K562 (cell line): ENCODE measurements at regions not wholly inside any gene's neighbourhood (a gene's known extent, or its start where the extent isn't known, plus 50 kb on each side); places are given as distances from the start of the nearest gene placed in this dataset.

Experiments
- ATAC-seq: fragments of 200-7000 bp; cut with Tn5 transposase; 3 replicates; pipeline ENCODE4 v1.9.1; 2020; ENCODE audit warnings: moderate library complexity
- BruUV-seq: library from RNA; stranded (reverse); fragments of 400-500 nt; replicated peaks from 2 replicates; lab custom pipeline; 2021; lab: Mats Ljungman, UMichigan
- CTCF ChIA-PET: fragments of 300-600 bp; formaldehyde crosslinking; extraction: SDS; loops from one replicate; lab custom pipeline; 2021; ENCODE audit warnings: low intra/inter-chr PET ratio; lab: Yijun Ruan, JAX
- POLR2A ChIA-PET: fragments of 300-600, 350-650 bp; sonication (Branson Sonifier 250); formaldehyde crosslinking; extraction: SDS; loops from one replicate; lab custom pipeline; 2021; ENCODE audit warnings: antibody characterized with exemption, inconsistent platforms; lab: Yijun Ruan, JAX
- DNase-seq, 4 experiments: peaks; one replicate each; pipeline versions ENCODE4 v3.0.0 to v3.0.0-alpha.2; 2011 to 2018; ENCODE audit warnings: low spot score in 3 of 4, mixed read lengths in 3 of 4; ENCODE audit errors: extremely low read depth in 1 of 4
- FAIRE-seq: peaks from 2 replicates; lab custom pipeline; 2011; peaks lifted over from hg19 to GRCh38; lab: Jason Lieb, UNC
- H2AFZ ChIP-seq: 2 replicates; pipeline ENCODE4 v1.6.0; 2011; ENCODE audit warnings: low read depth, low read length, control low read depth, inconsistent platforms
- H3K27ac ChIP-seq: fragments of 200-600 bp; 3 replicates; pipeline ENCODE4 v1.8.0; 2011; ENCODE audit warnings: low read depth, mild to moderate bottlenecking, control low read depth, inconsistent platforms, low read length, moderate library complexity, mixed read lengths; ENCODE audit errors: extremely low read depth
- H3K27me3 ChIP-seq, 2 experiments: fragments of 300-600 bp in 1 of 2; 2 replicates in 1 of 2; 3 replicates in 1 of 2; pipeline versions ENCODE4 v1.6.0 to v1.8.0; 2011; ENCODE audit warnings: inconsistent platforms in 2 of 2, low read length in 2 of 2, mild to moderate bottlenecking in 1 of 2, mixed read lengths in 1 of 2, moderate library complexity in 1 of 2; ENCODE audit not compliant: control insufficient read depth in 2 of 2, insufficient read depth in 2 of 2
- H3K36me3 ChIP-seq: fragments of 300-600 bp; 3 replicates; pipeline ENCODE4 v1.8.0; 2011; ENCODE audit warnings: mild to moderate bottlenecking, low read length, inconsistent platforms; ENCODE audit not compliant: control insufficient read depth, insufficient read depth
- H3K4me1 ChIP-seq, 2 experiments: fragments of 200-600 bp in 1 of 2; replicated peaks in 1 of 2; 2 replicates in 1 of 2; 3 replicates in 1 of 2; pipeline versions ENCODE4 v1.5.1 to v1.8.0; 2011; ENCODE audit warnings: inconsistent platforms in 2 of 2, low read length in 2 of 2, mild to moderate bottlenecking in 1 of 2, mixed read lengths in 1 of 2, moderate library complexity in 1 of 2; ENCODE audit not compliant: control insufficient read depth in 2 of 2, insufficient read depth in 2 of 2
- H3K4me2 ChIP-seq: 2 replicates; pipeline ENCODE4 v1.6.1; 2011; ENCODE audit warnings: low read length, control low read depth, inconsistent platforms, mixed read lengths; ENCODE audit not compliant: insufficient read depth
- H3K4me3 ChIP-seq: fragments of 200-600 bp; sonication (generic), shearing (Covaris generic); 2 replicates; pipeline ENCODE4 v1.5.1; 2016; ENCODE audit warnings: control low read depth, inconsistent platforms
- H3K79me2 ChIP-seq: fragments of 200-600 bp; 3 replicates; pipeline ENCODE4 v1.8.0; 2011; ENCODE audit warnings: low read length, inconsistent platforms; ENCODE audit not compliant: control insufficient read depth, insufficient read depth
- H3K9ac ChIP-seq, 2 experiments: 2 replicates each; pipeline versions ENCODE4 v1.6.0 to v1.6.1; 2011; ENCODE audit warnings: low read depth in 2 of 2, low read length in 2 of 2, control low read depth in 1 of 2, inconsistent platforms in 1 of 2, mild to moderate bottlenecking in 1 of 2, mixed read lengths in 1 of 2; ENCODE audit not compliant: insufficient read depth in 1 of 2
- H3K9me1 ChIP-seq: one replicate; pipeline ENCODE4 v1.6.0; 2011; ENCODE audit warnings: inconsistent platforms, mild to moderate bottlenecking, low read length, moderate library complexity; ENCODE audit not compliant: control insufficient read depth, insufficient read depth
- H3K9me3 ChIP-seq: replicated peaks from 2 replicates; pipeline ENCODE4 v1.5.1; 2011; ENCODE audit warnings: low read depth, low read length, inconsistent platforms; ENCODE audit not compliant: control insufficient read depth, insufficient read depth
- H4K20me1 ChIP-seq: replicated peaks from 2 replicates; pipeline ENCODE4 v1.6.1; 2011; ENCODE audit warnings: low read length, inconsistent platforms, mixed read lengths; ENCODE audit not compliant: control insufficient read depth, insufficient read depth
- E2F3 ChIP-seq: fragments of 250-450 bp; sonication (Bioruptor Pico); IDR thresholded peaks from 2 replicates; pipeline ENCODE4 v1.4.0; 2020; ENCODE audit warnings: mild to moderate bottlenecking
- EZH2 ChIP-seq: IDR thresholded peaks from 2 replicates; pipeline ENCODE4 v1.6.1; 2012; ENCODE audit warnings: low read depth, mild to moderate bottlenecking, inconsistent platforms, low read length, borderline replicate concordance
- FIP1L1 ChIP-seq: fragments of 200-400 bp; formaldehyde crosslinking; IDR thresholded peaks from 2 replicates; pipeline ENCODE4 v1.6.1; 2018; ENCODE audit warnings: mild to moderate bottlenecking, low read depth, low read length; ENCODE audit not compliant: poor library complexity, severe bottlenecking
- KLF6 ChIP-seq: fragments of 250-450 bp; sonication (Bioruptor Pico); IDR thresholded peaks from 2 replicates; pipeline ENCODE4 v1.4.0; 2020; ENCODE audit warnings: mild to moderate bottlenecking, moderate library complexity, borderline replicate concordance
- NEUROD1 ChIP-seq: fragments of 150-350 bp; IDR thresholded peaks from 2 replicates; pipeline ENCODE4 v1.6.1; 2014; ENCODE audit warnings: borderline replicate concordance, low read length, low read depth; ENCODE audit not compliant: partially characterized antibody
- RAD21 ChIP-seq, 2 experiments: fragments of 250-450 bp in 1 of 2; fragments of 450-650 bp in 1 of 2; sonication (Bioruptor Pico) in 1 of 2; formaldehyde crosslinking in 1 of 2; IDR thresholded peaks in 1 of 2; conservative IDR thresholded peaks in 1 of 2; 2 replicates each; pipeline versions ENCODE4 v1.4.0 to v1.8.0; 2020 to 2022; ENCODE audit warnings: mild to moderate bottlenecking in 2 of 2, moderate library complexity in 1 of 2
- RB1 ChIP-seq: fragments of 450-650 bp; IDR thresholded peaks from 2 replicates; pipeline ENCODE4 v1.6.1; 2017; ENCODE audit warnings: low read depth, mild to moderate bottlenecking
- SMC3 ChIP-seq: conservative IDR thresholded peaks from 2 replicates; pipeline ENCODE4 v1.6.1; 2011; ENCODE audit warnings: low read depth, low read length, improper control_type of control experiment; ENCODE audit not compliant: insufficient read depth
- XRCC5 ChIP-seq: fragments of 200-400 bp; formaldehyde crosslinking; IDR thresholded peaks from 2 replicates; pipeline ENCODE4 v1.6.1; 2017; ENCODE audit warnings: low read depth, mild to moderate bottlenecking, low read length
- ZNF384 ChIP-seq: IDR thresholded peaks from 2 replicates; pipeline ENCODE4 v1.6.1; 2012; ENCODE audit warnings: low read depth, low read length, improper control_type of control experiment
- WGBS: fragments of 100-300 bp; shearing (Covaris generic); methylation state at CpG from one replicate; pipeline ENCODE4 v1.1.6; 2016; ENCODE audit warnings: low coverage, mixed read lengths; ENCODE audit not compliant: insufficient coverage; ENCODE audit errors: missing lambda C conversion rate; 5-methylcytosine and 5-hydroxymethylcytosine counted together
- in situ Hi-C: fragments of 300-500 bp; cut with MboI; formaldehyde crosslinking; loops from 4 replicates; pipeline ENCODE4 v1.15.0; 2018; ENCODE audit warnings: inconsistent platforms, mixed read lengths
- intact Hi-C: fragments of 100-400 bp; cut with micrococcal nuclease; formaldehyde crosslinking; loops from 2 replicates; pipeline ENCODE4 v1.14.2; 2022
- TF ChIP-seq, protein P1 (sequence below): fragments of 250-450 bp; sonication (Bioruptor Pico); IDR thresholded peaks from 2 replicates; pipeline ENCODE4 v1.8.0; 2021; ENCODE audit warnings: borderline replicate concordance, mild to moderate bottlenecking, moderate library complexity; ENCODE audit not compliant: poor library complexity, severe bottlenecking
- TF ChIP-seq, protein P2 (sequence below): sonication (generic); formaldehyde crosslinking; IDR thresholded peaks from 2 replicates; pipeline ENCODE4 v1.8.0; 2022; ENCODE audit warnings: mild to moderate bottlenecking, missing genetic modification reagents
- TF ChIP-seq, protein P3 (sequence below): fragments of 250-450 bp; sonication (Bioruptor Pico); IDR thresholded peaks from 2 replicates; pipeline ENCODE4 v1.4.0; 2020; ENCODE audit warnings: mild to moderate bottlenecking, moderate library complexity, borderline replicate concordance

DNA sequence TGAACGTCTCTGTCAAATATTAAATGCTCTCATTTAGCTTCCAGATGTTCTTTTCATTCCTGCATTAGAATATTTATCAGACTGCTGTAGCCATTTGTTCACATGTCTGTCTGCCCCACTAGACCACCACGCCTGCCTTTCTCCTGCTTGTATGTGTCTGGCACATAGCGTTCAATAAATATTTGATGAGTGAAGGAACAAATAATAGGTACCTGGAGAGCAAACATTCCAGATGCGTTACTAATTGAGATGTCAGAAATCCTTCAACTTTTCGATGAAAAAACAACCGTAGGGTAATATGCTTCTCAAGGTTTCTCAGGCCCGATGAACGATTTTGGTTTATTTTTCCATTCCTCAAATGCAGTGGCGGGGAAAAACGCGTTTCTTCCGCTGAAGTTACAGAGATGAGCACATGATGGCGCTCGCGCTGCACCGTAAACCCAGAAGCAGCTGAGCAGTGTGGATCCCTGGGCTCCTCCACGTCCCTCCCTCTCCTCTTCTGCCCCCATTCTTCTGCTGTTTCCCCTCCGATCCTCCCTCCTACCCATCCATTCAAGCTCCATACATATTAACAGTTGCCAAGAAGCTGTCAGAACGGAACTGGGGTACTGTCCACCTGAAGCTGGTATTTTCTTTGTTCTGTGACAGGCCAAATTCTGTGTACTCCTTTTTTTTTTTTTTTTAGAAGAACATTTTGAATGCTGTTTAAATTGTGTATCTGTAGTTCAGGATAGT lies 245.4 kb downstream of the MPDZ start:
- ChIA-PET POLR2A (interaction anchor here (0.6 kb wide), 1 partner anchor 161 kb away, joined by 4 read pairs; no protein-coding TSS in a partner anchor), CTCF (interaction anchor here (1.6 kb wide), 1 partner anchor 54 kb away, joined by 10 read pairs; no protein-coding TSS in a partner anchor)
- H3K36me3 ChIP-seq, result no peaks in the 10 kb centered on the region
- FAIRE-seq (peak; percentile 86), DNase-seq (peak; percentile 43 to 66 (median 54)), ATAC-seq (peak; percentile 91)
- H2AFZ ChIP-seq, result peak overlapping the region; percentile 68; the same call in 1 of the 2 replicates
- H3K9me3 ChIP-seq, result no peaks in the 10 kb centered on the region
- no peak overlapping the region for H3K4me3 ChIP-seq
- no peaks in the 10 kb centered on the region for H3K79me2 ChIP-seq
- H3K4me1 ChIP-seq, result no peaks in the 10 kb centered on the region
- BruUV-seq, result no TSS peak
- H3K9ac ChIP-seq, result no peak overlapping the region
- H3K4me2 ChIP-seq, result peak overlapping the region; percentile 32
- 11% methylated on average over 18 of the region's 19 CpGs for WGBS
- no peak overlapping the region for H3K27ac ChIP-seq
- H3K9me1 ChIP-seq, result no peaks in the 10 kb centered on the region
- H3K27me3 ChIP-seq, result no peaks in the 10 kb centered on the region
- intact Hi-C loops (loop anchor here (2.0 to 10.0 kb wide), 3 partner anchors 55 to 1731 kb away; no protein-coding TSS in a partner anchor), in situ Hi-C loops (no loop called here)
- H4K20me1 ChIP-seq, result no peaks in the 10 kb centered on the region
- TF ChIP-seq, protein P1, sequence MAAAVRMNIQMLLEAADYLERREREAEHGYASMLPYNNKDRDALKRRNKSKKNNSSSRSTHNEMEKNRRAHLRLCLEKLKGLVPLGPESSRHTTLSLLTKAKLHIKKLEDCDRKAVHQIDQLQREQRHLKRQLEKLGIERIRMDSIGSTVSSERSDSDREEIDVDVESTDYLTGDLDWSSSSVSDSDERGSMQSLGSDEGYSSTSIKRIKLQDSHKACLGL, result no peak
- TF ChIP-seq EZH2 (no peak), XRCC5 (no peak), FIP1L1 (no peak), ZNF384 (0 out of 2 replicates have a peak, but pooled peaks have one; percentile 43), RB1 (peak; percentile 41; the same call in 1 of the 2 replicates), SMC3 (peak; percentile 61), NEUROD1 (no peak), E2F3 (no peak), RAD21 (CRISPR knock-in tag; conservative IDR thresholded peaks at IDR 0.05 in 1 of 2, IDR thresholded peaks at IDR 0.05 in 1 of 2) (peak; percentile 64 to 75), KLF6 (CRISPR knock-in tag) (no peak)
- TF ChIP-seq, protein P2, sequence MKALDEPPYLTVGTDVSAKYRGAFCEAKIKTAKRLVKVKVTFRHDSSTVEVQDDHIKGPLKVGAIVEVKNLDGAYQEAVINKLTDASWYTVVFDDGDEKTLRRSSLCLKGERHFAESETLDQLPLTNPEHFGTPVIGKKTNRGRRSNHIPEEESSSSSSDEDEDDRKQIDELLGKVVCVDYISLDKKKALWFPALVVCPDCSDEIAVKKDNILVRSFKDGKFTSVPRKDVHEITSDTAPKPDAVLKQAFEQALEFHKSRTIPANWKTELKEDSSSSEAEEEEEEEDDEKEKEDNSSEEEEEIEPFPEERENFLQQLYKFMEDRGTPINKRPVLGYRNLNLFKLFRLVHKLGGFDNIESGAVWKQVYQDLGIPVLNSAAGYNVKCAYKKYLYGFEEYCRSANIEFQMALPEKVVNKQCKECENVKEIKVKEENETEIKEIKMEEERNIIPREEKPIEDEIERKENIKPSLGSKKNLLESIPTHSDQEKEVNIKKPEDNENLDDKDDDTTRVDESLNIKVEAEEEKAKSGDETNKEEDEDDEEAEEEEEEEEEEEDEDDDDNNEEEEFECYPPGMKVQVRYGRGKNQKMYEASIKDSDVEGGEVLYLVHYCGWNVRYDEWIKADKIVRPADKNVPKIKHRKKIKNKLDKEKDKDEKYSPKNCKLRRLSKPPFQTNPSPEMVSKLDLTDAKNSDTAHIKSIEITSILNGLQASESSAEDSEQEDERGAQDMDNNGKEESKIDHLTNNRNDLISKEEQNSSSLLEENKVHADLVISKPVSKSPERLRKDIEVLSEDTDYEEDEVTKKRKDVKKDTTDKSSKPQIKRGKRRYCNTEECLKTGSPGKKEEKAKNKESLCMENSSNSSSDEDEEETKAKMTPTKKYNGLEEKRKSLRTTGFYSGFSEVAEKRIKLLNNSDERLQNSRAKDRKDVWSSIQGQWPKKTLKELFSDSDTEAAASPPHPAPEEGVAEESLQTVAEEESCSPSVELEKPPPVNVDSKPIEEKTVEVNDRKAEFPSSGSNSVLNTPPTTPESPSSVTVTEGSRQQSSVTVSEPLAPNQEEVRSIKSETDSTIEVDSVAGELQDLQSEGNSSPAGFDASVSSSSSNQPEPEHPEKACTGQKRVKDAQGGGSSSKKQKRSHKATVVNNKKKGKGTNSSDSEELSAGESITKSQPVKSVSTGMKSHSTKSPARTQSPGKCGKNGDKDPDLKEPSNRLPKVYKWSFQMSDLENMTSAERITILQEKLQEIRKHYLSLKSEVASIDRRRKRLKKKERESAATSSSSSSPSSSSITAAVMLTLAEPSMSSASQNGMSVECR (CRISPR knock-in tag), result no peak
- TF ChIP-seq, protein P3, sequence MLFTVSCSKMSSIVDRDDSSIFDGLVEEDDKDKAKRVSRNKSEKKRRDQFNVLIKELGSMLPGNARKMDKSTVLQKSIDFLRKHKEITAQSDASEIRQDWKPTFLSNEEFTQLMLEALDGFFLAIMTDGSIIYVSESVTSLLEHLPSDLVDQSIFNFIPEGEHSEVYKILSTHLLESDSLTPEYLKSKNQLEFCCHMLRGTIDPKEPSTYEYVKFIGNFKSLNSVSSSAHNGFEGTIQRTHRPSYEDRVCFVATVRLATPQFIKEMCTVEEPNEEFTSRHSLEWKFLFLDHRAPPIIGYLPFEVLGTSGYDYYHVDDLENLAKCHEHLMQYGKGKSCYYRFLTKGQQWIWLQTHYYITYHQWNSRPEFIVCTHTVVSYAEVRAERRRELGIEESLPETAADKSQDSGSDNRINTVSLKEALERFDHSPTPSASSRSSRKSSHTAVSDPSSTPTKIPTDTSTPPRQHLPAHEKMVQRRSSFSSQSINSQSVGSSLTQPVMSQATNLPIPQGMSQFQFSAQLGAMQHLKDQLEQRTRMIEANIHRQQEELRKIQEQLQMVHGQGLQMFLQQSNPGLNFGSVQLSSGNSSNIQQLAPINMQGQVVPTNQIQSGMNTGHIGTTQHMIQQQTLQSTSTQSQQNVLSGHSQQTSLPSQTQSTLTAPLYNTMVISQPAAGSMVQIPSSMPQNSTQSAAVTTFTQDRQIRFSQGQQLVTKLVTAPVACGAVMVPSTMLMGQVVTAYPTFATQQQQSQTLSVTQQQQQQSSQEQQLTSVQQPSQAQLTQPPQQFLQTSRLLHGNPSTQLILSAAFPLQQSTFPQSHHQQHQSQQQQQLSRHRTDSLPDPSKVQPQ (CRISPR knock-in tag), result no peak
